Calu3 (cell line): ENCODE measurements at regions not wholly inside any gene's neighbourhood (a gene's known extent, or its start where the extent isn't known, plus 50 kb on each side); places are given as distances from the start of the nearest gene placed in this dataset.

Experiments
- BruUV-seq: library from RNA; stranded (reverse); fragments of 400-500 nt; replicated peaks from 2 replicates; lab custom pipeline; 2021; lab: Mats Ljungman, UMichigan
- CTCF ChIA-PET: fragments of 300-600 bp; sonication (Branson Sonifier 250); formaldehyde crosslinking; loops from one replicate; lab custom pipeline; 2022; ENCODE audit warnings: antibody characterized with exemption; lab: Charles Lee
- DNase-seq: peaks from one replicate; pipeline ENCODE4 v3.0.0; 2022
- H3K27ac Mint-ChIP-seq: one replicate; pipeline ENCODE4 v1.8.0; 2022; ENCODE audit warnings: mixed read lengths; ENCODE audit not compliant: unreplicated experiment
- H3K27me3 Mint-ChIP-seq: one replicate; pipeline ENCODE4 v1.8.0; 2022; ENCODE audit warnings: mixed read lengths; ENCODE audit not compliant: unreplicated experiment
- H3K36me3 Mint-ChIP-seq: one replicate; pipeline ENCODE4 v1.8.0; 2022; ENCODE audit warnings: mild to moderate bottlenecking, moderate library complexity, mixed read lengths; ENCODE audit not compliant: insufficient read depth, unreplicated experiment
- H3K4me1 Mint-ChIP-seq: one replicate; pipeline ENCODE4 v1.8.0; 2022; ENCODE audit warnings: mild to moderate bottlenecking, low read depth, mixed read lengths; ENCODE audit not compliant: unreplicated experiment
- H3K4me3 Mint-ChIP-seq: one replicate; pipeline ENCODE4 v1.8.0; 2022; ENCODE audit warnings: mild to moderate bottlenecking, low read depth, moderate library complexity, mixed read lengths; ENCODE audit not compliant: unreplicated experiment
- H3K9me3 Mint-ChIP-seq: one replicate; pipeline ENCODE4 v1.8.0; 2022; ENCODE audit warnings: low read depth, mixed read lengths; ENCODE audit not compliant: unreplicated experiment
- intact Hi-C: fragments of 100-400 bp; cut with micrococcal nuclease; formaldehyde crosslinking; loops from one replicate; pipeline ENCODE4 v1.10.0; 2022; ENCODE audit not compliant: unreplicated experiment
- TF ChIP-seq, protein P1 (sequence below): fragments of 200-600 bp; IDR thresholded peaks from one replicate; pipeline ENCODE4 v1.8.0; 2022; ENCODE audit warnings: antibody characterized with exemption; ENCODE audit not compliant: unreplicated experiment

DNA sequence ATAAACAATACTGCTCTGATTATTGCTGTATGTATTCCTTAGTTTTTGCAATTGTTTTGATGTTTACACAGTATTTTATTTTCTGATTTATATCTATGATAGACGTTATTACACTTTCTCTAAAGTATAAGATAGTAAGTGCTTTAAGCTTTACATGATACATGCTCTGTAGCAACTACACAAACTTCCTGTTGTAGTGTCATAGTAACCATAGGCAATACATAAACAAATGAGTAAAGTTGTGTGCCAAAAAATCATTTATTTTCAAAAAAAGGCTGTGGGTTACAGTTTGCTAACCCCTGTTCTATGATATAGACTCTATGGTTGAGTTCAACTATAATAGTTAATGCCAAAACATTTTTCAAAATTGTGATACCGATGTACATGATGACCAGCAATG, 1156.4 kb downstream of the AMY1C start:
- TF ChIP-seq, protein P1, sequence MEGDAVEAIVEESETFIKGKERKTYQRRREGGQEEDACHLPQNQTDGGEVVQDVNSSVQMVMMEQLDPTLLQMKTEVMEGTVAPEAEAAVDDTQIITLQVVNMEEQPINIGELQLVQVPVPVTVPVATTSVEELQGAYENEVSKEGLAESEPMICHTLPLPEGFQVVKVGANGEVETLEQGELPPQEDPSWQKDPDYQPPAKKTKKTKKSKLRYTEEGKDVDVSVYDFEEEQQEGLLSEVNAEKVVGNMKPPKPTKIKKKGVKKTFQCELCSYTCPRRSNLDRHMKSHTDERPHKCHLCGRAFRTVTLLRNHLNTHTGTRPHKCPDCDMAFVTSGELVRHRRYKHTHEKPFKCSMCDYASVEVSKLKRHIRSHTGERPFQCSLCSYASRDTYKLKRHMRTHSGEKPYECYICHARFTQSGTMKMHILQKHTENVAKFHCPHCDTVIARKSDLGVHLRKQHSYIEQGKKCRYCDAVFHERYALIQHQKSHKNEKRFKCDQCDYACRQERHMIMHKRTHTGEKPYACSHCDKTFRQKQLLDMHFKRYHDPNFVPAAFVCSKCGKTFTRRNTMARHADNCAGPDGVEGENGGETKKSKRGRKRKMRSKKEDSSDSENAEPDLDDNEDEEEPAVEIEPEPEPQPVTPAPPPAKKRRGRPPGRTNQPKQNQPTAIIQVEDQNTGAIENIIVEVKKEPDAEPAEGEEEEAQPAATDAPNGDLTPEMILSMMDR = no peak

DNA sequence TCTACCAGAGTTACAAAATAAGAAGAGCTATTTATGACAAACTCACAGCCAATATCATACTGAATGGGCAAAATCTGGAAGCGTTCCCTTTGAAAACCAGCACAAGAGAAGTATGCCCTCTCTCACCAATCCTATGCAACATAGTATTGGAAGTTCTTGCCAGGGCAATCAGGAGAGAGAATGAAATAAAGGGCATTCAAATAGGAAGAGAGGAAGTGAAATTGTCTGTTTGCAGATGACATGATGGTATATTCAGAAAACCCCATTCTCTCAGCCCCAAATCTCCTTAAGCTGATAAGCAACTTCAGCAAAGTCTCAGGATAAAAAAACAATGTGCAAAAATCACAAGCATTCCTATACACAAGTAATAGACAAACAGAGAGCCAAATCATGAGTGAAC, 1169.5 kb downstream of the AMY1C start:
- intact Hi-C loops = no loop called here
- H3K36me3 Mint-ChIP-seq = no peaks in the 10 kb centered on the region
- peaks cover 16% of the 10 kb centered on the region for H3K9me3 Mint-ChIP-seq
- no peaks in the 10 kb centered on the region for H3K4me1 Mint-ChIP-seq
- DNase-seq = no peak
- no peak overlapping the region for H3K4me3 Mint-ChIP-seq
- no peak overlapping the region for H3K27ac Mint-ChIP-seq
- no TSS peak for BruUV-seq
- H3K27me3 Mint-ChIP-seq = no peaks in the 10 kb centered on the region
- TF ChIP-seq, protein P1 = no peak
- CTCF ChIA-PET = no interaction called here

More for the DNA sequence above, 1156.4 kb downstream of the AMY1C start:
- no peak overlapping the region for H3K4me3 Mint-ChIP-seq
- peaks cover 7% of the 10 kb centered on the region for H3K9me3 Mint-ChIP-seq
- H3K27ac Mint-ChIP-seq = no peak overlapping the region
- no peak for DNase-seq
- no peaks in the 10 kb centered on the region for H3K27me3 Mint-ChIP-seq
- BruUV-seq = no TSS peak
- intact Hi-C loops = no loop called here
- CTCF ChIA-PET = no interaction called here
- H3K36me3 Mint-ChIP-seq = no peaks in the 10 kb centered on the region
- no peaks in the 10 kb centered on the region for H3K4me1 Mint-ChIP-seq

DNA sequence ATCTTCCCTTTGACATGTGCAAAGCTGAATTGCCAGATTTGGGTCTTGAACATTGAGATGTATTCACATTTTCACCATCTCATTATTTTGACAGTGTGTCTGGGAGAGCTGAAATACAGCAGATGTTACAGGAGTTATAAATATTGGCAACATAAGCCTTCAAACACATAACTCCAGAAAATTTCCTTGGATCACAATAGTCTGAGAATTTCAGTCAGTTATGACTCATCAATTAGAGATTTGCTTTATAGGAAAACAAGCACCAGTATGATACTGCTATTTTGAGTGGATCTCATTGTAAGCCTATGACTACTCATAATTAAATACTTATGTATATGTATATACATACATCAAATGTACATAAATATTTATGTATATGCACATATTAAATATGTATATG, 1171.8 kb downstream of the AMY1C start:
- Mint-ChIP-seq H3K9me3 (peaks cover 15% of the 10 kb centered on the region), H3K27ac (no peak overlapping the region), H3K4me1 (no peaks in the 10 kb centered on the region), H3K4me3 (no peak overlapping the region), H3K36me3 (no peaks in the 10 kb centered on the region), H3K27me3 (no peaks in the 10 kb centered on the region)
- BruUV-seq = no TSS peak
- intact Hi-C loops = no loop called here
- no peak for DNase-seq
- CTCF ChIA-PET = no interaction called here
- TF ChIP-seq, protein P1 = no peak

DNA sequence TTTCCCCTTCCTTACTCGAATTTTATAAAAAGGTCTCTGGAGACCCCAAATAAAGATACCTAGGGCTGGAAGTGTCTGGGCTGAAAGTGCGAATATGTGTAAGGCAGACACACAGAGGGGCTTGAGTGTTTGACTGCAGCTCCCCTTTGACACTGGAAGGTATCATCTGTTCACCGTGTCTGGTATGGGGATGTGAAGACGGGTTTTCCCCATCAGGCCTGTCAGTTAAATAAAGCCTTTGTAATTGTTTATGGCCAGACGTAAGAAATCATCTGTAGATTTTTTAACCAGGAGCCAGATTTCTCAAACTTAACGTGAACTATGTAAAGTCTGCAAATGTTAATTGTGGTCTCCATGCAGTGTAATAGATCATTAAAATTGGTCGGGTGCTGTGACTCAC, 1173.4 kb downstream of the AMY1C start:
- no peak for DNase-seq
- no peak overlapping the region for H3K4me3 Mint-ChIP-seq
- H3K36me3 Mint-ChIP-seq = no peaks in the 10 kb centered on the region
- peaks cover 14% of the 10 kb centered on the region for H3K9me3 Mint-ChIP-seq
- H3K4me1 Mint-ChIP-seq = no peaks in the 10 kb centered on the region
- no peaks in the 10 kb centered on the region for H3K27me3 Mint-ChIP-seq
- CTCF ChIA-PET = no interaction called here
- TF ChIP-seq, protein P1 = no peak
- BruUV-seq = no TSS peak
- intact Hi-C loops = no loop called here
- no peak overlapping the region for H3K27ac Mint-ChIP-seq

DNA sequence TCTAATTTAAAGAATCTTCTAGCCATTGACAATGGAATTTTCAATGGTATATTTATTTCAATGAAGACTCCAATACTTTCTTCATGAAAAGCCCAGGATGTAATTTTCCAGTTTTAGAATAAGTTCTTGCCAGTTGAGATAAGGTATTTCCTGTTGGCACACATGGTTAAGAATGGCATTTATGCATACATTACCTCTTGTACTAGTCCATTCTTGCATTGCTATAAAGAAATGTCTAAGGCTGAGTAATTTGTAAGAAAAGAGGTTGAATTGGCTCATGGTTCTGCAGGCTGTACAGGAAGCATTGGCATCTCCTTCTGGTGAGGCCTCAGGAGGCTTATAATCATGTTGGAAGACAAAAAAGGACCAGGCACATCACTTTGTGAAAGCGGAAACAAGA, 1179.6 kb downstream of the AMY1C start:
- no peak overlapping the region for H3K4me3 Mint-ChIP-seq
- no peak for DNase-seq
- intact Hi-C loops = no loop called here
- no peaks in the 10 kb centered on the region for H3K27me3 Mint-ChIP-seq
- H3K36me3 Mint-ChIP-seq = no peaks in the 10 kb centered on the region
- H3K4me1 Mint-ChIP-seq = no peaks in the 10 kb centered on the region
- TF ChIP-seq, protein P1 = no peak
- H3K27ac Mint-ChIP-seq = no peak overlapping the region
- peaks cover 9% of the 10 kb centered on the region for H3K9me3 Mint-ChIP-seq
- no TSS peak for BruUV-seq
- CTCF ChIA-PET = no interaction called here
